ENCODE measurements at regions not wholly inside any gene's neighbourhood (a gene's known extent, or its start where the extent isn't known, plus 50 kb on each side); places are given as distances from the start of the nearest gene placed in this dataset.

DNA sequence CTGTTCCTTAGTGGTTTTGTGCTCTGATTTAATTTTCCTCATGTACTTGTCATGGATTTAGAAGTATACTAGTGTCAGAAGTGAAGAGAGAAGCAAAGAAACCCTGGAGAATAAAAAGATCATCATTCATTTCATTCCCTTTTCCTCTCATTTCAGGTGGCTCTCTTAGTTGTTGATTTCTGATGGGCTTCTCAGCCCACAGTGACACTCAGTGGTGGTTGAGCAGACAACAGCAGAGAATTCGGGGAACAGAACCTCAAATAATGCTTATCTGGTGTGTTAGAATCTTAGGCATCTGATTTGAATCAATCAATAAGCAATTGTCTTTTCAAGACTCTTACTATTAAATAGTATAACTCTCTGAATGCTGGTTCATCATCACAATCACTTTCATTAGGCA, 1289.4 kb downstream of the FAM181B start:
- Histone ChIP-seq H3K9me3 (ENCODE audit: control insufficient read depth, low read depth, low read length) (no peaks in the 10 kb centered on the region), H3K27me3 (ENCODE audit: control insufficient read depth, insufficient read depth, low read length) (no peaks in the 10 kb centered on the region), H3K4me3 (ENCODE audit: low read length) (no peak overlapping the region), H3K27ac (ENCODE audit: low read length) (no peak overlapping the region), H3K36me3 (ENCODE audit: control insufficient read depth, low read depth, low read length) (no peaks in the 10 kb centered on the region), H3K9ac (ENCODE audit: low read length) (no peak overlapping the region), H3K4me1 (ENCODE audit: control insufficient read depth, low read depth, low read length) (no peaks in the 10 kb centered on the region)

- H3K36me3 ChIP-seq (ENCODE audit: control insufficient read depth, low read depth, low read length) = no peaks in the 10 kb centered on the region
- H3K4me1 ChIP-seq (ENCODE audit: control insufficient read depth, low read depth, low read length) = no peaks in the 10 kb centered on the region
- H3K27me3 ChIP-seq (ENCODE audit: control insufficient read depth, insufficient read depth, low read length) = no peaks in the 10 kb centered on the region
- no peak overlapping the region for H3K27ac ChIP-seq (ENCODE audit: low read length)
- H3K4me3 ChIP-seq (ENCODE audit: low read length) = no peak overlapping the region
- no peak overlapping the region for H3K9ac ChIP-seq (ENCODE audit: low read length)
- no peaks in the 10 kb centered on the region for H3K9me3 ChIP-seq (ENCODE audit: control insufficient read depth, low read depth, low read length)
Observed at GRCh38 chr11:81432333-81432732, 1301.3 kb downstream of the FAM181B start.

GRCh38 chr11:81424822-81425221, 1308.8 kb downstream of the FAM181B start:
- Histone ChIP-seq H3K27ac (ENCODE audit: low read length) (no peak overlapping the region), H3K27me3 (ENCODE audit: control insufficient read depth, insufficient read depth, low read length) (no peaks in the 10 kb centered on the region), H3K36me3 (ENCODE audit: control insufficient read depth, low read depth, low read length) (no peaks in the 10 kb centered on the region), H3K9ac (ENCODE audit: low read length) (no peak overlapping the region), H3K9me3 (ENCODE audit: control insufficient read depth, low read depth, low read length) (no peaks in the 10 kb centered on the region), H3K4me3 (ENCODE audit: low read length) (no peak overlapping the region), H3K4me1 (ENCODE audit: control insufficient read depth, low read depth, low read length) (peaks cover 17% of the 10 kb centered on the region)

GRCh38 chr11:81422402-81422801, 1311.3 kb downstream of the FAM181B start:
- H3K27me3 ChIP-seq (ENCODE audit: control insufficient read depth, insufficient read depth, low read length) = no peaks in the 10 kb centered on the region
- no peaks in the 10 kb centered on the region for H3K9me3 ChIP-seq (ENCODE audit: control insufficient read depth, low read depth, low read length)
- peaks cover 17% of the 10 kb centered on the region for H3K4me1 ChIP-seq (ENCODE audit: control insufficient read depth, low read depth, low read length)
- no peak overlapping the region for H3K4me3 ChIP-seq (ENCODE audit: low read length)
- no peak overlapping the region for H3K9ac ChIP-seq (ENCODE audit: low read length)
- H3K36me3 ChIP-seq (ENCODE audit: control insufficient read depth, low read depth, low read length) = no peaks in the 10 kb centered on the region
- no peak overlapping the region for H3K27ac ChIP-seq (ENCODE audit: low read length)

DNA sequence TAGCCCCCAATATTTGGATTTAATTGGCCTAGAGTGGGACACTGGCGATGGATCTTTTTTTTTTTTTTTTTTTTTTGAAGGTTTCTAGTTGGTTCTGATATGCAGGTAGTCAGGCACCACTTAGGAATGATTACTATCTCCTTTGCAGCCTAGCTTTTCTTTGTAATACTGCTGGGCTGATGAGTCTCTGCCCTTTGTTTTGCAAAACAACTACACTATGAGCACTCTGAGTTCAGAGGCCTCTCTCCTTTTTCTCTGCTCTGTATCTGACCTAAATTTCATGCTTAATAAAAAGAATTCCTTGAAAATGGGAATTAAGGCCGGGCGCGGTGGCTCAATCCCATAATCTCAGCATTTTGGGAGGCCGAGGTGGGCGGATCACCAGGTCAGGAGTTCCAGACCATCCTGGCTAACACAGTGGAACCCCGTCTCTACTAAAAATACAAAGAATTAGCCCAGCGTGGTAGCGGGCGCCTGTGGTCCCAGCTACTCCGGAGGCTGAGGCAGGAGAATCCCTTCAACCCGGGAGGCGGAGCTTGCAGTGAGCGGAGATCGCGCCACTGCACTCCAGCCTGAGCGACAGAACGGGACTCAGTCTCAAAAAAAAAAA, 1312.3 kb downstream of the FAM181B start:
- Histone ChIP-seq H3K27me3 (ENCODE audit: control insufficient read depth, insufficient read depth, low read length) (no peaks in the 10 kb centered on the region), H3K9me3 (ENCODE audit: control insufficient read depth, low read depth, low read length) (no peaks in the 10 kb centered on the region), H3K27ac (ENCODE audit: low read length) (peak overlapping the region; percentile 69), H3K4me3 (ENCODE audit: low read length) (peak overlapping the region; percentile 44), H3K9ac (ENCODE audit: low read length) (peak overlapping the region; percentile 33), H3K4me1 (ENCODE audit: control insufficient read depth, low read depth, low read length) (peaks cover 17% of the 10 kb centered on the region), H3K36me3 (ENCODE audit: control insufficient read depth, low read depth, low read length) (no peaks in the 10 kb centered on the region)

- Histone ChIP-seq H3K4me3 (ENCODE audit: low read length) (peak overlapping the region; percentile 44), H3K9me3 (ENCODE audit: control insufficient read depth, low read depth, low read length) (no peaks in the 10 kb centered on the region), H3K4me1 (ENCODE audit: control insufficient read depth, low read depth, low read length) (peaks cover 17% of the 10 kb centered on the region), H3K9ac (ENCODE audit: low read length) (peak overlapping the region; percentile 33), H3K36me3 (ENCODE audit: control insufficient read depth, low read depth, low read length) (no peaks in the 10 kb centered on the region), H3K27me3 (ENCODE audit: control insufficient read depth, insufficient read depth, low read length) (no peaks in the 10 kb centered on the region), H3K27ac (ENCODE audit: low read length) (peak overlapping the region; percentile 69)
Observed at GRCh38 chr11:81420668-81421250, 1312.9 kb downstream of the FAM181B start.

DNA sequence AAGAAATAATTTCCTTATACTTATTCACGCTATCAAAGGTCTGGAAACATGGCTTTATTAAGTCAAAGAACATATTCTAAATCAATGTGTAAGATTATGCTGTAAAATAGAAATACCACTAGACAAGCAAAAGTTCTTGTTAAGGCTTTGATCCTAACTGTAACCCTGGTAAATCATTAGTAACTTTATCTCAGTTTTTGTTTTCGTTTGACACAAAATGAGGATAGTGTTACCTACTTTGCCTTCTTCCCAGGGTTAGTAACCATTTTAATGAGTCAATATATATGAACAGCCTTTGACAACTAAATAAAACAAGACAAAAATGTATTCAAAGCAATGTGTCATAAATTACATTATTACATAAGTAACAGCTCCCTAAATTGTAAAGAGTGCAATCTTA, 1336.3 kb downstream of the FAM181B start:
- H3K27ac ChIP-seq (ENCODE audit: low read length) = no peak overlapping the region
- H3K27me3 ChIP-seq (ENCODE audit: control insufficient read depth, insufficient read depth, low read length) = no peaks in the 10 kb centered on the region
- no peaks in the 10 kb centered on the region for H3K9me3 ChIP-seq (ENCODE audit: control insufficient read depth, low read depth, low read length)
- no peaks in the 10 kb centered on the region for H3K4me1 ChIP-seq (ENCODE audit: control insufficient read depth, low read depth, low read length)
- H3K36me3 ChIP-seq (ENCODE audit: control insufficient read depth, low read depth, low read length) = no peaks in the 10 kb centered on the region
- no peak overlapping the region for H3K9ac ChIP-seq (ENCODE audit: low read length)
- H3K4me3 ChIP-seq (ENCODE audit: low read length) = no peak overlapping the region

- Histone ChIP-seq H3K4me1 (ENCODE audit: control insufficient read depth, low read depth, low read length) (no peaks in the 10 kb centered on the region), H3K36me3 (ENCODE audit: control insufficient read depth, low read depth, low read length) (no peaks in the 10 kb centered on the region), H3K9me3 (ENCODE audit: control insufficient read depth, low read depth, low read length) (no peaks in the 10 kb centered on the region), H3K9ac (ENCODE audit: low read length) (no peak overlapping the region), H3K4me3 (ENCODE audit: low read length) (no peak overlapping the region), H3K27me3 (ENCODE audit: control insufficient read depth, insufficient read depth, low read length) (no peaks in the 10 kb centered on the region), H3K27ac (ENCODE audit: low read length) (no peak overlapping the region)
Observed at GRCh38 chr11:81394311-81394710, 1339.4 kb downstream of the FAM181B start.

- H3K4me1 ChIP-seq (ENCODE audit: control insufficient read depth, low read depth, low read length) = no peaks in the 10 kb centered on the region
- H3K27me3 ChIP-seq (ENCODE audit: control insufficient read depth, insufficient read depth, low read length) = no peaks in the 10 kb centered on the region
- no peak overlapping the region for H3K27ac ChIP-seq (ENCODE audit: low read length)
- no peak overlapping the region for H3K4me3 ChIP-seq (ENCODE audit: low read length)
- no peaks in the 10 kb centered on the region for H3K36me3 ChIP-seq (ENCODE audit: control insufficient read depth, low read depth, low read length)
- H3K9ac ChIP-seq (ENCODE audit: low read length) = no peak overlapping the region
- no peaks in the 10 kb centered on the region for H3K9me3 ChIP-seq (ENCODE audit: control insufficient read depth, low read depth, low read length)
Observed at GRCh38 chr11:81388326-81388725, 1345.3 kb downstream of the FAM181B start.

- Histone ChIP-seq H3K4me3 (ENCODE audit: low read length) (peak overlapping the region; percentile 3), H3K36me3 (ENCODE audit: control insufficient read depth, low read depth, low read length) (no peaks in the 10 kb centered on the region), H3K27ac (ENCODE audit: low read length) (no peak overlapping the region), H3K27me3 (ENCODE audit: control insufficient read depth, insufficient read depth, low read length) (no peaks in the 10 kb centered on the region), H3K9ac (ENCODE audit: low read length) (no peak overlapping the region), H3K4me1 (ENCODE audit: control insufficient read depth, low read depth, low read length) (peaks cover 13% of the 10 kb centered on the region), H3K9me3 (ENCODE audit: control insufficient read depth, low read depth, low read length) (no peaks in the 10 kb centered on the region)
Observed at GRCh38 chr11:81380395-81380794, 1353.3 kb downstream of the FAM181B start.

- no peak overlapping the region for H3K4me3 ChIP-seq (ENCODE audit: low read length)
- H3K27me3 ChIP-seq (ENCODE audit: control insufficient read depth, insufficient read depth, low read length) = no peaks in the 10 kb centered on the region
- H3K4me1 ChIP-seq (ENCODE audit: control insufficient read depth, low read depth, low read length) = peaks cover 13% of the 10 kb centered on the region
- no peaks in the 10 kb centered on the region for H3K36me3 ChIP-seq (ENCODE audit: control insufficient read depth, low read depth, low read length)
- H3K27ac ChIP-seq (ENCODE audit: low read length) = no peak overlapping the region
- H3K9me3 ChIP-seq (ENCODE audit: control insufficient read depth, low read depth, low read length) = no peaks in the 10 kb centered on the region
- no peak overlapping the region for H3K9ac ChIP-seq (ENCODE audit: low read length)
Observed at GRCh38 chr11:81377418-81377817, 1356.2 kb downstream of the FAM181B start.

DNA sequence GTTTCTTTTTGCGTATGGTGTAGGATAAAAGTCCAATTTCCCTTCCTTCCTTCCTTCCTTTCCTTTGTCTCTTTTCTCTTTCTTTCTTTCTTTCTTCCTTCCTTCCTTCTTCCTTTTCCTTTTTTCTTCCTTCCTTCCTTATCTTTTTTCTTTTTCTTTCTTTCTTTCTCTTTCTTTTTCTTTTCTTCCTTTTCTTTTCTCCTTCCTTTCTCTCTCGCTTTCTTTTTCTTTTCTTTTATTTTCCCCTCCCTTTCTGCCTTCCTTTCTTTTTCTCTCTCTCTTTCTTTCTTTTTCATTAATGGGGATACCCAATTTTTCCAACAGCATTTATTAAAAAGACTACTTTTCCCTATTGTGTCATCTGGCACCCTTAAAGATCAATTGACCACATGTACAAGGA, 1359.7 kb downstream of the FAM181B start:
- H3K27me3 ChIP-seq (ENCODE audit: control insufficient read depth, insufficient read depth, low read length) = no peaks in the 10 kb centered on the region
- no peaks in the 10 kb centered on the region for H3K4me1 ChIP-seq (ENCODE audit: control insufficient read depth, low read depth, low read length)
- no peaks in the 10 kb centered on the region for H3K9me3 ChIP-seq (ENCODE audit: control insufficient read depth, low read depth, low read length)
- no peak overlapping the region for H3K27ac ChIP-seq (ENCODE audit: low read length)
- H3K4me3 ChIP-seq (ENCODE audit: low read length) = no peak overlapping the region
- H3K9ac ChIP-seq (ENCODE audit: low read length) = no peak overlapping the region
- no peaks in the 10 kb centered on the region for H3K36me3 ChIP-seq (ENCODE audit: control insufficient read depth, low read depth, low read length)
